ENCODE measurements at regions not wholly inside any gene's neighbourhood (a gene's known extent, or its start where the extent isn't known, plus 50 kb on each side); places are given as distances from the start of the nearest gene placed in this dataset.

- TF ChIP-seq, protein P1, sequence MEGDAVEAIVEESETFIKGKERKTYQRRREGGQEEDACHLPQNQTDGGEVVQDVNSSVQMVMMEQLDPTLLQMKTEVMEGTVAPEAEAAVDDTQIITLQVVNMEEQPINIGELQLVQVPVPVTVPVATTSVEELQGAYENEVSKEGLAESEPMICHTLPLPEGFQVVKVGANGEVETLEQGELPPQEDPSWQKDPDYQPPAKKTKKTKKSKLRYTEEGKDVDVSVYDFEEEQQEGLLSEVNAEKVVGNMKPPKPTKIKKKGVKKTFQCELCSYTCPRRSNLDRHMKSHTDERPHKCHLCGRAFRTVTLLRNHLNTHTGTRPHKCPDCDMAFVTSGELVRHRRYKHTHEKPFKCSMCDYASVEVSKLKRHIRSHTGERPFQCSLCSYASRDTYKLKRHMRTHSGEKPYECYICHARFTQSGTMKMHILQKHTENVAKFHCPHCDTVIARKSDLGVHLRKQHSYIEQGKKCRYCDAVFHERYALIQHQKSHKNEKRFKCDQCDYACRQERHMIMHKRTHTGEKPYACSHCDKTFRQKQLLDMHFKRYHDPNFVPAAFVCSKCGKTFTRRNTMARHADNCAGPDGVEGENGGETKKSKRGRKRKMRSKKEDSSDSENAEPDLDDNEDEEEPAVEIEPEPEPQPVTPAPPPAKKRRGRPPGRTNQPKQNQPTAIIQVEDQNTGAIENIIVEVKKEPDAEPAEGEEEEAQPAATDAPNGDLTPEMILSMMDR (IDR thresholded peaks at IDR 0.05; ENCODE audit: low read depth, low read length): no peak
- DNase-seq (ENCODE audit: low read depth in 2 of 2): no peak
- no peak overlapping the region for H3K4me3 ChIP-seq (replicated peaks in 1 of 2; ENCODE audit: low read depth in 2 of 2, low read length in 2 of 2)
These were observed 527.5 kb downstream of the RFC3 start for GRCh38 chr13:34345258-34345965.

- no peak for DNase-seq (ENCODE audit: low read depth in 2 of 2)
- no peak overlapping the region for H3K4me3 ChIP-seq (replicated peaks in 1 of 2; ENCODE audit: low read depth in 2 of 2, low read length in 2 of 2)
- TF ChIP-seq, protein P1 (IDR thresholded peaks at IDR 0.05; ENCODE audit: low read depth, low read length): no peak
These were observed 528.7 kb downstream of the RFC3 start for GRCh38 chr13:34346626-34347025.

- TF ChIP-seq, protein P1 (IDR thresholded peaks at IDR 0.05; ENCODE audit: low read depth, low read length): no peak
- DNase-seq (ENCODE audit: low read depth in 2 of 2): no peak
- H3K4me3 ChIP-seq (replicated peaks in 1 of 2; ENCODE audit: low read depth in 2 of 2, low read length in 2 of 2): no peak overlapping the region
These were observed 530.0 kb downstream of the RFC3 start for GRCh38 chr13:34347784-34348573.

GRCh38 chr13:34349091-34349722, 531.3 kb downstream of the RFC3 start:
- TF ChIP-seq, protein P1 (IDR thresholded peaks at IDR 0.05; ENCODE audit: low read depth, low read length): no peak
- no peak overlapping the region for H3K4me3 ChIP-seq (replicated peaks in 1 of 2; ENCODE audit: low read depth in 2 of 2, low read length in 2 of 2)
- DNase-seq (ENCODE audit: low read depth in 2 of 2): peak; percentile 94 to 95

DNA sequence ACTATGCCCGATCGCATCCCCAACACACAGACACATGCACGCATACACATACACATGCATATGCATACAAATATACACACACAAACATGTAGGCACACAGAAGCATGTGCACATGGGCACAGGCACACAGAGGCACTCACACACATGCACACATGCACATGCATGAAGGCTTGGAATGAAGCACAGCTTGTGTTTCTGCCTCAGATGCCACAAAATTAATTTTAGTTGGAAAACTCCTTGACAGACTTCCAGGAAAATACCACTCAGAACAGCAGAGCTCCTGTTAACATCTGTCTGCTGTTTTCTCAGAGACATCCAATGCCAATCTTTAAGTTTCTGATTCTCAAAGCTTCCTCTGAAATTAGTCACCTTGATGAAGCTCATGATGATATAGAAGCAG, 532.7 kb downstream of the RFC3 start:
- TF ChIP-seq, protein P1 (IDR thresholded peaks at IDR 0.05; ENCODE audit: low read depth, low read length): no peak
- no peak overlapping the region for H3K4me3 ChIP-seq (replicated peaks in 1 of 2; ENCODE audit: low read depth in 2 of 2, low read length in 2 of 2)
- DNase-seq (ENCODE audit: low read depth in 2 of 2): no peak

DNA sequence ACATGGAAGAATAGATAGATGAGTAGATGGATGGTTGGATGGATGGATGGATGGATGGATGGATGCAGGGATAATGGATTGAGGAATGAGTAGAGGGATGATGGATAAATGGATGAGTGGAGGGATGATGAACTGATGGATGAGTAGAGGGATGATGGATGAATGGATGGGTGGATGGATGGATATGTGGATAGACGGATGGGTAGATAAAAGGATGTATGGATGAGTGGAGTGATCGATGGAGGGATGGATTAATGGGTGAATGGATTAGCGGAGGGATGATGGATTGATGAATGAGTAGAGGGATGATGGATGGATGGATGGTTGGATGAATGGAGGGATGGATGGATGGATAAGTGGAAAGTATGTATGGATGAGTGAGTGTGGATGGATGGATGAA, 533.2 kb downstream of the RFC3 start:
- H3K4me3 ChIP-seq (replicated peaks in 1 of 2; ENCODE audit: low read depth in 2 of 2, low read length in 2 of 2): no peak overlapping the region
- TF ChIP-seq, protein P1 (IDR thresholded peaks at IDR 0.05; ENCODE audit: low read depth, low read length): no peak

More for the DNA sequence above, 533.2 kb downstream of the RFC3 start:
- no peak for DNase-seq (ENCODE audit: low read depth in 2 of 2)

All from cardiac fibroblast (primary cell).